HEK293 (cell line): ENCODE measurements at regions not wholly inside any gene's neighbourhood (a gene's known extent, or its start where the extent isn't known, plus 50 kb on each side); places are given as distances from the start of the nearest gene placed in this dataset.
A peak's percentile ranks its signal among the peaks of the same experiment; 100 is the strongest.

Experiments used
- CTCF ChIA-PET: fragments of 350-600 bp; formaldehyde crosslinking; extraction: SDS; loops from one replicate; lab custom pipeline; 2021; ENCODE audit warnings: antibody characterized with exemption; lab: Yijun Ruan, JAX
- POLR2A ChIA-PET: fragments of 300-600 bp; formaldehyde crosslinking; extraction: SDS; loops from one replicate; lab custom pipeline; 2020; ENCODE audit warnings: antibody characterized with exemption, inconsistent platforms; lab: Yijun Ruan, JAX
- H3K27ac ChIP-seq: fragments of 200-500 bp; sonication (Bioruptor generic); 2 replicates; pipeline ENCODE4 v1.5.1; 2014; ENCODE audit warnings: low read depth, low read length, control low read depth, inconsistent platforms; ENCODE audit errors: extremely low read depth
- H3K36me3 ChIP-seq, 2 experiments: fragments of 200-500 bp in 1 of 2; sonication (Bioruptor generic) in 1 of 2; 1 replicate in 1 of 2; 2 replicates in 1 of 2; pipeline ENCODE4 v1.5.1; 2014 to 2017; ENCODE audit warnings: inconsistent platforms in 2 of 2, low read length in 2 of 2; ENCODE audit not compliant: control insufficient read depth in 2 of 2, insufficient read depth in 1 of 2
- H3K4me1 ChIP-seq: fragments of 200-500 bp; sonication (Bioruptor generic); 2 replicates; pipeline ENCODE4 v1.5.1; 2014; ENCODE audit warnings: mild to moderate bottlenecking, low read length, inconsistent platforms; ENCODE audit not compliant: control insufficient read depth, insufficient read depth
- H3K4me3 ChIP-seq: 2 replicates; pipeline ENCODE4 v1.5.1; 2011; ENCODE audit warnings: low read depth, mild to moderate bottlenecking, control low read depth, low read length, moderate library complexity
- H3K9me3 ChIP-seq: fragments of 200-500 bp; sonication (Bioruptor generic); 2 replicates; pipeline ENCODE4 v1.5.1; 2014; ENCODE audit warnings: low read depth, low read length, inconsistent platforms; ENCODE audit not compliant: control insufficient read depth, insufficient read depth
- PRDM4 ChIP-seq: fragments of 450-650 bp; formaldehyde crosslinking; IDR thresholded peaks from 2 replicates; pipeline ENCODE4 v1.5.1; 2017; ENCODE audit warnings: missing biosample characterization, missing genetic modification characterization
- SCRT1 ChIP-seq: fragments of 450-650 bp; formaldehyde crosslinking; IDR thresholded peaks from 2 replicates; pipeline ENCODE4 v1.5.1; 2016; ENCODE audit warnings: missing biosample characterization, missing genetic modification characterization, borderline replicate concordance
- ZFP3 ChIP-seq: fragments of 450-650 bp; formaldehyde crosslinking; IDR thresholded peaks from 2 replicates; pipeline ENCODE4 v1.5.1; 2016; ENCODE audit warnings: low read depth, missing biosample characterization, missing genetic modification characterization
- ZIC2 ChIP-seq: fragments of 450-650 bp; formaldehyde crosslinking; IDR thresholded peaks from 2 replicates; pipeline ENCODE4 v1.5.1; 2016; ENCODE audit warnings: missing biosample characterization, missing genetic modification characterization
- ZNF184 ChIP-seq: fragments of 450-650 bp; IDR thresholded peaks from 2 replicates; pipeline ENCODE4 v1.5.1; 2018; ENCODE audit warnings: missing biosample characterization, mild to moderate bottlenecking, missing genetic modification characterization
- ZNF280D ChIP-seq: fragments of 450-650 bp; formaldehyde crosslinking; IDR thresholded peaks from 2 replicates; pipeline ENCODE4 v1.5.1; 2016; ENCODE audit warnings: missing biosample characterization, missing genetic modification characterization
- ZNF366 ChIP-seq: fragments of 450-650 bp; formaldehyde crosslinking; conservative IDR thresholded peaks from 2 replicates; pipeline ENCODE4 v1.5.1; 2016; ENCODE audit warnings: missing biosample characterization, missing genetic modification characterization
- ZNF404 ChIP-seq: fragments of 450-650 bp; formaldehyde crosslinking; IDR thresholded peaks from 2 replicates; pipeline ENCODE4 v1.5.1; 2017; ENCODE audit warnings: missing biosample characterization, missing genetic modification characterization
- ZNF48 ChIP-seq: fragments of 450-650 bp; formaldehyde crosslinking; IDR thresholded peaks from 2 replicates; pipeline ENCODE4 v1.5.1; 2016; ENCODE audit warnings: missing biosample characterization, missing genetic modification characterization
- ZNF837 ChIP-seq: fragments of 450-650 bp; formaldehyde crosslinking; IDR thresholded peaks from 2 replicates; pipeline ENCODE4 v1.5.1; 2016; ENCODE audit warnings: missing biosample characterization, missing genetic modification characterization

- peak; percentile 98 for TF ChIP-seq ZNF184
- no peak for TF ChIP-seq ZNF280D (tag by site-specific recombination)
- TF ChIP-seq, all 188 proteins: peak for 1
Observed at GRCh38 chr9:38201844-38202243, 132.8 kb upstream of the SHB start.

GRCh38 chr9:38200431-38200830, 131.4 kb upstream of the SHB start:
- H3K4me1 ChIP-seq: no peaks in the 10 kb centered on the region
- no peak for TF ChIP-seq PRDM4 (tag by site-specific recombination)
- TF ChIP-seq, all 188 proteins: peak for 0
- no peaks in the 10 kb centered on the region for H3K36me3 ChIP-seq
- H3K4me3 ChIP-seq: no peak overlapping the region
- ChIA-PET POLR2A (no interaction called here), CTCF (no interaction called here)
- no peaks in the 10 kb centered on the region for H3K9me3 ChIP-seq
- no peak overlapping the region for H3K27ac ChIP-seq

More at GRCh38 chr9:38201844-38202243, 132.8 kb upstream of the SHB start:
- CTCF ChIA-PET: no interaction called here
- Histone ChIP-seq H3K4me1 (no peaks in the 10 kb centered on the region), H3K9me3 (no peaks in the 10 kb centered on the region), H3K27ac (no peak overlapping the region), H3K36me3 (no peaks in the 10 kb centered on the region), H3K4me3 (no peak overlapping the region)
- POLR2A ChIA-PET: no interaction called here

- CTCF ChIA-PET: no interaction called here
- Histone ChIP-seq H3K4me3 (no peak overlapping the region), H3K36me3 (no peaks in the 10 kb centered on the region), H3K4me1 (no peaks in the 10 kb centered on the region), H3K9me3 (no peaks in the 10 kb centered on the region), H3K27ac (no peak overlapping the region)
- peak; percentile 77 for TF ChIP-seq ZFP3 (tag by site-specific recombination)
- no peak for TF ChIP-seq ZNF48 (tag by site-specific recombination)
- POLR2A ChIA-PET: no interaction called here
Observed at GRCh38 chr9:38198140-38198539, 129.1 kb upstream of the SHB start.

- Histone ChIP-seq H3K9me3 (no peaks in the 10 kb centered on the region), H3K4me3 (no peak overlapping the region), H3K4me1 (no peaks in the 10 kb centered on the region), H3K27ac (no peak overlapping the region), H3K36me3 (no peaks in the 10 kb centered on the region)
- ChIA-PET CTCF (interaction anchor here (0.6 to 0.8 kb wide), 2 partner anchors 10 to 125 kb away, joined by 3 read pairs; no protein-coding TSS in a partner anchor), POLR2A (no interaction called here)
- no peak for TF ChIP-seq ZIC2
Observed at GRCh38 chr9:38196714-38197113, 127.7 kb upstream of the SHB start.

- ChIA-PET POLR2A (no interaction called here), CTCF (interaction anchor here (0.6 to 1.3 kb wide), 2 partner anchors 34 to 166 kb away, joined by 3 to 7 read pairs; no protein-coding TSS in a partner anchor)
- no peak for TF ChIP-seq SCRT1 (tag by site-specific recombination)
- TF ChIP-seq ZNF837: no peak
- TF ChIP-seq ZNF366 (tag by site-specific recombination): no peak
- no peak for TF ChIP-seq ZNF404 (tag by site-specific recombination)
- no peak overlapping the region for H3K27ac ChIP-seq
- H3K4me3 ChIP-seq: no peak overlapping the region
- no peaks in the 10 kb centered on the region for H3K36me3 ChIP-seq
- H3K9me3 ChIP-seq: no peaks in the 10 kb centered on the region
- H3K4me1 ChIP-seq: no peaks in the 10 kb centered on the region
Observed at GRCh38 chr9:38195737-38196161, 126.7 kb upstream of the SHB start.
